NCI-H1417 (cell line): ENCODE measurements at regions not wholly inside any gene's neighbourhood (a gene's known extent, or its start where the extent isn't known, plus 50 kb on each side); places are given as distances from the start of the nearest gene placed in this dataset.

Experiments used
- DNase-seq, 3 experiments: peaks; one replicate each; lab custom pipeline; 2025; lab: John Stamatoyannopoulos, UW

DNA sequence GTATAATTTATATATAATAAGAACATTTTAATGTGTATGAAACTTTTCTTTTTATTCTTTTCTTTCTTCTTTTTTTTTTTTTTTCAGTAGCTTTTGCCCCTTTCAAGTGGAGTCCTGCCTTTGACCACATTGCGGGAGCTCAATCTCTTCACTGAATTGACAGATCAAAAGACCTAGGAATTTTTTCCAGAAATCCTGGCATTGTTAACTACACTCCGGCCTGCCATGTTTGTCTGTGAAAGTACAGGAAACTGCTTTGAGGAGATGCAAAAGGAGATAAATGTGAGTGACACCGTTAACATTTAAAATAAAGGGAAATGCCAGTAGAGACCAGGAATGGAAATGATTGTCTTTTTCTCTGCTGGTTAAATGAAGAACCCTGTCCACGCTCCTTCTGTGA is 159.3 kb upstream of the VCX3A start:
- no peak for DNase-seq

DNA sequence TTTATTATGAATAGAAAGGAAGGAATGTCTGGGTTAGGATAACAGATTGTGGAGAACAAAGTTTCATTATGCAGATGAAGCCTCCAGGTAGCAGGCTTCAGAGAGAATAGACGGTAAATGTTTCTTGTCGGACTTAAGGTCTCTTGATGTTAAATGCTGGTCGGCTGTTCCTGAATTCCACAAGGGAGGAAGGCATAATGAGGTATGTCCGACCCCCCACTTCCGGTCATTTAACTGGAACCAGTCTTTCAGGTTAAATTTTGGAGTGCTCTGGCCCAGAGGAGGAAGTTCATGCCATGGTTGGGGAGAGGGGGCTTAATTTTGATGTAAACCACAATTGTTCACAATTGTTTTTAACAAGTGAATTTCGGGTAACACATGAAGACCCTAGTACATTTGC is 158.1 kb upstream of the VCX3A start:
- DNase-seq: no peak

DNA sequence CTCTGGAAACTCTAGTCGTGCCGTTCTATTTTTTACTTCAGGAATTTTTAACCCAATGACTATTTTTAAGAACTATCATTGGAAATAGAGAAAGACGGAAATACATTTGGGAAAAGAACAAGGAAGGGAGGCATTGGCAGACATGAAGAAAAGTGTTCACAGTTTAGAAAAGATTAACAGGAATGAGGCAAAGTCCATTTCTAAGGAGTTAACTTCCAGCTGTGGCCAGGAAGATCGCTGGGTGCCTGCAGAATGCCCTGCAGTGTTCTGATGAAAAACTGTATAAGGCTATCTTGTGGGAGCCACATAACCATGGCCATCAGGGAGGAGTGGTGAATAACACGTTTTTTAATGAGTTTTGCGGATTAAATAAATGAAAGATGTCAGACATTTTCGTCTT is 150.6 kb upstream of the VCX3A start:
- no peak for DNase-seq

DNA sequence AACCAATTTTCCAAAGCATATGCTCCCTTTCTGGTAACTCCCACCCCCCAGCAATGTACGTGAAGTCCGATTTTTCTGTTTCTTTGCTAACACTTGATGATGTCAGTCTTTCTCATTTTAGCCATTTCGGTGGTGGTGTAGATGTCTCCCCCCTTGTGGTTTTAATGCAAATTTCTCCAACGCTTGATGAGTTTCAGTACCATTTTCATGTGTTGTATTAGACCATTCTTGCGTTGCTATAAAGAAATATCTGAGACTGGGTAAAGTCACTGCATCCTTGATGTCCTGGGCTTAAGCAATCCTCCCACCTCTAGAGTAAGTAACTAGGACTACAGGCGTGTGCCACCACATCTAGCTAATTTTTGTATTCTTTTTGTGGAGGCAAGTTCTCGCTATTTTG is 148.4 kb upstream of the VCX3A start:
- DNase-seq: no peak

DNA sequence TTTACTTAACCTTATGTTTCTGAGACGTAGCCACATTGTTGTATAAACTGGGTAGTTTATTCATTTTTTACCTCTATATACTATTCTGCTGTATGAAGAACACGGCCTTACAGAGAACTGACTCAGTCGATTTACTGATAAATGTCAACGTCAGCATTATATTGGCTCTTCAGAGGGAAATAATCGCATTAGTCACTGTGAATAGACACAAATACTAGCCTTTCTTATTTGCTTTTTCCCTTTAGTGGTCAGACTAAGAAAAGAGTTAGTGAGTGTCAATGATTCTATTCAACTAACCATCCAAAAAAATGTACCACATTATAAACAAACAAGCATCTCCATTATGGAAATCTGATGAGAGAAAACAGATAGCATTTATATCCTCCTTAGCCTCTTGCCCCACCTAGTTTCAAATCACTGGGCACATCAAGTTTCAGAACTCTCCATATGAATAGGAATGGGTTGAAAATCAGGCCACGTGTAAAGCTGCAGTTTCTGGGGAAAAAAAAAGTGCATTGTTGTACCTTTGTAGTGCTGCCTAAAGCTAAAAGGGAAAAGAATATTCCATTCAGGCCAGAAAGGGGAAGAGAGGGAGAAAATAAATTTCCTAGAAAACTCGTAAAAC is 146.7 kb upstream of the VCX3A start:
- no peak for DNase-seq

DNA sequence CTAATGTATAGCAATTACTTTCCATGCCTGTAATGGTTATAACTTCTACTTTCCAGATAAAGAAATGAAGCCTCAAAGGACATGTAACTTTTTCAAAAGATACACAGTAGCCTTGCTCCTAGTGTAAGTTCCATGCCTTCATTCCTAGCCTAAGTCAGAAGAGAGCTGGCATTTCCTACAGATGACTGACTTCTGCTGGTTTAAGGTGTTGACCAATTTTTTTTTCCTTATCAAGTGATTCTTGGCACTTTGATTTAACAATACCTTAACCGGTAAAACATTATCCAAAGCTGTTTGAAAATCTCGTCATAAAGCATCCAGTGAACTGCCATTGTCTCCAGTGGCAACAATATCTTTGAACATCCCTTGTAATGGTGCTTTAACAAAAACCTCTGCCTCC is 145.1 kb upstream of the VCX3A start:
- no peak for DNase-seq

DNA sequence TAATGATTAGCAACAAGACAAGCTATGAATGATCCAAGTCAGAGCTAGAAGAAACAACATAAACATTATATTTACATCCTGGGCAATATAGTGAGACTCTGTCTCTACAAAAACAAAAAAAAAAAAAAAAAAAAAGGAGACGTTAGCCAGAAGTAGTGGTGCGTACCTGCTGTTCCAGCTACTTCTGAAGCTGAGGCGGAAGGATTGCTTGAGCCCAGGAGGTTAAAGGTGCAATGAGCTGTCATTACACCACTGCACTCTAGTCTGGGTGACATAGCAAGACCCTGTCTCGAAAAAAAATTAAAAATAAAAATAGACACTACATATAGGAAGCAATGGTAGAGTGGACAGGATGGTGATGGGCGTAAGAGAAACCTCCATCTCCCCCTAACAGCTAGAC is 144.6 kb upstream of the VCX3A start:
- no peak for DNase-seq

DNA sequence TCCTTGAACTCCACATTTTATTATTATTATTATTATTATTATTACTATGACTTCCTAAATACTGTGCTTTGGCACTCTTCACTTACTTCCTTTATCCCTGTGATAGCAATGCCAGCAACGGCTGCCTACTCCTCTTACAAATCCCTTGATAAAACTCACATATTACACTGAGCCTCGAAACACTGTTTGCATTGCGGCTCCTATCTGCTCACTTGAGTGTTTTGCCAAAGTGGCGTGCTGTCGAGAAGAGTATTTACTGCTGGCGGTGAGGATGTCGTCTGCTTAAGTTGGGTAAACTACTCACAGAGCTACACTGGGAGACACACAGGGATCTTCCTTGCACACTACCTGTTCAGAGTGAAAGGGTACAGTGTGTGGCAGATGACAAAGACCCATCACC is 143.4 kb upstream of the VCX3A start:
- DNase-seq: peak; percentile 65 to 87 (median 77)

DNA sequence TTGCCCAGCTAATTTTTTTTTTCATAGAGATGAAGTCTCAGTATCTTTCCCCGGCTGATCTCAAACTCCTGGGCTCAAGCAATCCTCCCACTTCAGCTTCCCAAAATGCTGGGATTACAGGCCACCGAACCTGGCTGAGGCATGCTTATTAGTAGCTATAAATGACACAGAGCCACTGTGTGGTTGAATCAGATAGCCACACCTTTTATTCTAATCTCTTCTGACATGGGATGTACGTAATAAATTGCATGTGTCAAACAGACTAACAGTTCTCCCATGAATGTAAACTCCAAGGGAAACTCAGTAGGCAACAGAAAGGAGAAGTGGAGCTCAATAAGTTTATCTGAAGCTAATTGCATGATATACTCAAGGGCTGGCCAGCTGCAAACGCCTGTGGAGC is 139.8 kb upstream of the VCX3A start:
- no peak for DNase-seq

DNA sequence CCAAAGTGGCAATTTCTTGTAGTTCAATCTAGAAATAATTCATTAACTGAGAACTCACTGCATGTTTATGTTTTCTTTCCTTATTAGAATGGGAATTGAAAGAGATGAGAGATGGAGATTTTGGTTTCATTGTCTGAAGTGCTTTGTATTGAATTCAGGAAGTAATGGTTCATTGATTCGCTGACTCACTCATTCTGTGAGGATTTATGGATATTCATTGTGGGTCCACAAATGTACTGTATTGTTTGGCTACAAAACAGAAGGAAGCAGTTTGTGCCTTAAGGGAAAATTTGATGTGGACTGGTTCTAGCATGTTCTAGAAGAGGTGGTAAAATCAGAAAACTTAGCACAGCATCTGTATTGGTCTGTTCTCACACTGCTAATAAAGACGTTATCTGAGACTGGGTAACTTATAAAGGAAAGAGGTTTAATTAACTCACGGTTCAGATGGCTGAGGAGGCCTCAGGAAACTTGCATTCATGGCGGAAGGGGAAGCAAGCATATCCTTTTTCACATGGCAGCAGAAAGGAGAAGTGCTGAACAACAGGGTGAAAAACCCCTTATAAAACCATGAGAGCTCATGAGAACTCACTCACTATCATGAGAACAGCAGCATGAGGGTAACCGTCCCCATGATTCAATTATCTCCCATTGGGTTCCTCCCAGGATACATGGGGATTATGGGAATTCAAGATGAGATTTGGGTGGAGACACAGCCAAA is 132.3 kb upstream of the VCX3A start:
- peak in 1 of 3 experiments; percentile 55 for DNase-seq

DNA sequence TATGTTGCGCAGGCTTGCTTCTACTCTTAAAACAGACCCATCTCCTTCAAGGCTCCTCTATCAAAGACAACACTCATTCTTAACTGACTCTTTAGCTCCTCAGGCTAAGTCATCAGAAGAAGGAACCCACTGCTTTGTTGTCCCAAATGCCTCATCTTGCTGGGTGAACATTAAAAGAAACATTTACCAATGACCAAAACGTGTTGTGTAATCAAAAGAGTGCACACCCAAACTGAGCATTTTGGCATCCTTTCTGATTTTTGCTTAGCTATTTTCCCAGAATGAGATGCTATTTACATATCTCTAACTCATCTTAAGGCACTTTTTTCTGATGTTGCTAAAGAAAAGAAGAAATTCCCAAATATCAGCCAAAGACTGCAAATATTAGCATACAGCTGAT is 131.7 kb upstream of the VCX3A start:
- DNase-seq: no peak

DNA sequence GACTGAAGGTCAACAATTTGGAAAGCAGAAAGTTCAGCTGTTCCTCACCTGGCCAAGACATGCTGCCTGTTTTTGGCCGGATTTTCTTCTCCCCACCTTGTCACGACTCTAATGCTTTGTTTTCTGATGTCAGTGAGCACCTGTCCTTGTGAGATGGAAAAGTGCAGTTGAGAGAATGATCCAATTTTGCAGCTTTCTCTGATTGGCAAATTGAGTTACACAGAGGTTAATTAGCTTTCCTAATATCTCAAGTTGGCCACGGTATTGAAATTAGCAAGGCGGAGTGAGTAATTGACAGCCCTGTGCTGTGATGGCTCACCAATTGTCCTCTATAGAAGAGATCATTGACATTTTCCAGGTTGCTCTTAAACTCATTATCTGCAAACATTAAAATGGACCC is 126.8 kb upstream of the VCX3A start:
- DNase-seq: no peak

DNA sequence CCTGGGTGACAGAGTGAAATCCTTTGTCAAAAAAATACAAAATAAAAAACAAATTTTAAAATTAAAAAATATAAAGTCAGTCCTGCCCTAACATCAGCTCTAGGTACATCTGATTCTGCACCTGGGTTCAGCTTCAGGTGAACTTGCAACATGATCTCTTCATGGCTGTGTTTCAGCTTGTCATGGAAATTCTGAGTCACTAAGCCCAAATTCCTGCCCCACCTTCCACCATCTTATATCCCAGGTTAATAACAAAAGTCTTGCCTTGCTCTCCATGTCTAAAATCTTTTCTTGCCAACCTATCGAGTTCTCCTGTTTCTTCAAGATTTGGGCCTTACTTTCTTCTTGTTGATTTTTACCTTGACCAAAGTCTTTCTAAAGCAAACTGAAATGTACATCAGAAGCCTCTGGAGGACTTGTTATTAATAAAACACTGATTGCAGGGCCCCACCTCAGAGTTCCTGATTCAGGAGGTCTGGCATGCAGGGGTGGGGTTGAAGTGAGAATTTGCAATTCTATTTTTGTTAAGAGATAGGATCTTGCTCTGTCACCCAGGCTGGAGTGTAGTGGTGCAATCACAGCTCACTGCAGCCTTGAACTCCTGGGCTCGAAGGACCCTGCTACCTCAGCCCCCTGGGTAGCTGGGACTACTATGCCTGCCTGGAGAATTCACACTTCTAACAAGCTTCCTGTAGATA is 125.8 kb upstream of the VCX3A start:
- DNase-seq: no peak

DNA sequence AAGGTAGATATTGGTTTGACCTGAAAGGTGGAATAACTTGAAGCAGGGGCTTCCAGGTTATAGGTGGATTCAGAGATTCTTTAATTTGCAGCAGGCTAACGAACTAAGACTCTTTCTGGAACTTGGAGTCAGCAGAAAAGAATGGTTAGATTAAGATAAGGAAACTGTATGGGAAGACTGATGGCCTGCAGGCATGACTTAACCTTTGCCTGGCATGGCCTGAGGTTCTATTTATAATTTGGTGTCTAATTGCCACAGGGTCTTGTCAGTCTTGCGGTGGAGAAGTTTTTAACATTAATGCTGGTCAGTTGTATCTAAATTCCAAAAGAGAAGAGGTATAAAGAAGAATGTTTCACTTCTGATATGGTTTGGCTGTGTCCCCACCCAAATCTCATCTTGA is 110.3 kb upstream of the VCX3A start:
- DNase-seq: no peak

DNA sequence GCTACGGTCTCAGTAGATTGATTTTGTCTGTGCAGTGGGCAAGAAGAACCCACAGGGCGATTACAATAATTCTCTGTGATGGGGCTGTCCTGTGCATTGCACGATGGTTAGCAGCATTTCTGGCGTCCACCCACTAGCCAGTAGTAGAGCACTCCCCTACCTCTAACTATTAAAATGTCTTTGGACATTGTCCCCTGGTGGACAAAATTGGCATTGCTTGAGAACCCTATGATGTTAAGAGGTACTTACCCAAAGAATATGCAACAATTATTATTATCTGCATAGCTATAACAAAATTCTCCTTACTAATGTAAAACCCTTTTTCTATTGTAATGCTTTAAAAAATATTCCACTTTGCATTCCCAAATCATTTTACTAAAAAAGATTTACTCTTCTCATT is 109.5 kb upstream of the VCX3A start:
- peak in 1 of 3 experiments; percentile 28 for DNase-seq

DNA sequence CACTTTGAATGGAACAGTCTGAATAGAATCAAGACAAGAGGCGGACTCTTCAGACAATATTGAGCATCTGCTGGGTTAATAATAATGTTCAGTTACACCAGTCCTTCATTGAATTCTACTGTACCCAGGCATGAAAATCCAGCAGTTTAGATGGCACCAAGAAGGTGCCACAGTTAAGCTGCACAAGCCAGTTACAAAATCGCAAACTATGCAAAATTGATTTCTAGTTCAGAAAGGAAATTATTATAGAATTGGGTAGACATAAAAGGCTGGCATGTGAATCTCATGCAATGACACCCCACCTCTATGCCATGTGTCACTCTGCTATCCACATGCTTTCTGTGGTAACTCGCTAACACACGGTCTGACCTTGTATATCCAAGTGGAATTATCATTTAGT is 105.8 kb upstream of the VCX3A start:
- DNase-seq: no peak

DNA sequence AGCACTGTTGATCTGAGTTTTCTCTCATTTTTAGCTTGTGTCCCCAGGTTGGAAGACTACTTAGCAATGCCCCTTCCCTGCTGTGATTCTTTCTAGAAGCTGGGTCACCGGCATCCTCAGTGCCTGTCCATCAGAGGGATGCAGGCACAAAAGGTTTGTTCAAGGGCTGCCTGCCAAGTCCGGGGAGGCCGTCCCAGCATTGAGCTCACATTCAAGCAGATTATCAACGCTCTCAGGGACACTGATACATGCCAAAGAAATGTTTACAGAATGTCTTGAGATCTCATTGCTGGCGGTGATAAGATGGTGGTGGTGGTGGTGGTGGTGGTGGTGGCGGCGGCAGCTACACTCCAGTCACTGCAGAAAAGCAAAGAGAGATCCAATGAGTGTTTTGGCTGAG is 79.6 kb upstream of the VCX3A start:
- DNase-seq: no peak

DNA sequence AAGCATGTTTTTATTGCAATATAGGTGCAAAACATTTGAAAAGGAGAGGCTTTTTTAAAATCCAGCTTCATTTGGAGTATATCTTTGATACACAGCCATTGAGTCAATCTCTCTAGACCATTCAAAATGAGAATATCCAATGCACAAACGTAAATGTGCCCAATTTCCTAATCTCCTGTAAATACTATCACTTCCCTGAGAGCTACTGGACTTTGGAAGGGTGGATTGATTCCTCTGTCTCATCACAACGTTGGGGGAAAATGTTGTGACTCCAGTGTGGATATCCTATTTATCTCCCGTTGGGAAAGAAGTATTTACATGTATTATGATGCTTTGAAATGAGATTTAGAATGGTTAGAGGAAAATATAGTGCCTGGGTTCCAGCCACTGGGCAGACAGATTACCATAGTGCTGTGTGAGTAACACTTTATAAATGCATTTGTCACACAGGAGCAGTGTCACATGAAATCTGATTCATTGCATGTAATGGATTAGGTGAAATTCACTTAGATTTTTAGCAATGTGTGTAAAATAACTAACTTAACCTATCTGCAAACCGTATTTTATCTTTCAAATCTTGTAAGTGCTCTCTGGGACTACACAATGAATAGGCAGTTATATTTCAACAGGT is 64.4 kb upstream of the VCX3A start:
- no peak for DNase-seq
